ENCODE measurements at regions not wholly inside any gene's neighbourhood (a gene's known extent, or its start where the extent isn't known, plus 50 kb on each side); places are given as distances from the start of the nearest gene placed in this dataset.

DNA sequence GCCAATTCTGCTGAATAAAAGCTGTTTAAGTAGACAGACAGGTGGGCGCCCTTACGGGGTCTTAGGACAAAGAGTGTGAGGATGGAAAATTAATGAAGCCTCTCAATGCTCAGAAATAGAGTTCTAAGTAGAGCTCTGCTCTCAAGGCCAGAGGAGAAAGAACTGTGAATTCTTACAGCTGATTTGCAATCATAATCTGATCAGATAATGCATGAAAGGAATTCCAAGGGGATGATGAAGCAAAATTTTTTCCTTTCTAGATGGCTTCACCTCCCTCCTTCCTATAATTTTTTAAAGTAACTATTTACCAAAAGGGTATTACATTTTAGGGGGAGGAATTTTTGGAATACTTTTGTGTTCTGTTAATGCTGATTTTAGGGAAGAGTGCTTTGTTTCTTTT is 308.1 kb upstream of the HS3ST5 start:
- TF ChIP-seq DPF2 (IDR thresholded peaks at IDR 0.05) (no peak), SUZ12 (IDR thresholded peaks at IDR 0.05; ENCODE audit: unreplicated experiment) (no peak), SIN3A (IDR thresholded peaks at IDR 0.05; ENCODE audit: low read depth, low read length) (no peak), BRCA1 (IDR thresholded peaks at IDR 0.05; ENCODE audit: low read depth, low read length) (no peak), WRNIP1 (IDR thresholded peaks at IDR 0.05; ENCODE audit: borderline replicate concordance, low read depth, low read length) (no peak), KDM1A (IDR thresholded peaks at IDR 0.05; ENCODE audit: borderline replicate concordance) (no peak), SREBF2 (IDR thresholded peaks at IDR 0.05; ENCODE audit: low read length) (no peak), ESRRA (IDR thresholded peaks at IDR 0.05; ENCODE audit: low read length) (no peak), SMAD5 (IDR thresholded peaks at IDR 0.05; ENCODE audit: low read depth) (no peak), TBL1XR1 (IDR thresholded peaks at IDR 0.05; ENCODE audit: low read depth, low read length) (no peak), ZNF24 (IDR thresholded peaks at IDR 0.05) (no peak), TARDBP (IDR thresholded peaks at IDR 0.05; ENCODE audit: borderline replicate concordance) (no peak), CBX3 (IDR thresholded peaks at IDR 0.05; ENCODE audit: borderline replicate concordance, low read depth) (no peak), FOS (IDR thresholded peaks at IDR 0.05; ENCODE audit: borderline replicate concordance, extremely low read depth, insufficient read length) (no peak), ZNF217 (IDR thresholded peaks at IDR 0.05) (no peak)
- TF ChIP-seq, protein P1, sequence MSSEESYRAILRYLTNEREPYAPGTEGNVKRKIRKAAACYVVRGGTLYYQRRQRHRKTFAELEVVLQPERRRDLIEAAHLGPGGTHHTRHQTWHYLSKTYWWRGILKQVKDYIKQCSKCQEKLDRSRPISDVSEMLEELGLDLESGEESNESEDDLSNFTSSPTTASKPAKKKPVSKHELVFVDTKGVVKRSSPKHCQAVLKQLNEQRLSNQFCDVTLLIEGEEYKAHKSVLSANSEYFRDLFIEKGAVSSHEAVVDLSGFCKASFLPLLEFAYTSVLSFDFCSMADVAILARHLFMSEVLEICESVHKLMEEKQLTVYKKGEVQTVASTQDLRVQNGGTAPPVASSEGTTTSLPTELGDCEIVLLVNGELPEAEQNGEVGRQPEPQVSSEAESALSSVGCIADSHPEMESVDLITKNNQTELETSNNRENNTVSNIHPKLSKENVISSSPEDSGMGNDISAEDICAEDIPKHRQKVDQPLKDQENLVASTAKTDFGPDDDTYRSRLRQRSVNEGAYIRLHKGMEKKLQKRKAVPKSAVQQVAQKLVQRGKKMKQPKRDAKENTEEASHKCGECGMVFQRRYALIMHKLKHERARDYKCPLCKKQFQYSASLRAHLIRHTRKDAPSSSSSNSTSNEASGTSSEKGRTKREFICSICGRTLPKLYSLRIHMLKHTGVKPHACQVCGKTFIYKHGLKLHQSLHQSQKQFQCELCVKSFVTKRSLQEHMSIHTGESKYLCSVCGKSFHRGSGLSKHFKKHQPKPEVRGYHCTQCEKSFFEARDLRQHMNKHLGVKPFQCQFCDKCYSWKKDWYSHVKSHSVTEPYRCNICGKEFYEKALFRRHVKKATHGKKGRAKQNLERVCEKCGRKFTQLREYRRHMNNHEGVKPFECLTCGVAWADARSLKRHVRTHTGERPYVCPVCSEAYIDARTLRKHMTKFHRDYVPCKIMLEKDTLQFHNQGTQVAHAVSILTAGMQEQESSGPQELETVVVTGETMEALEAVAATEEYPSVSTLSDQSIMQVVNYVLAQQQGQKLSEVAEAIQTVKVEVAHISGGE (CRISPR knock-in tag; IDR thresholded peaks at IDR 0.05), result no peak
- TF ChIP-seq, protein P2, sequence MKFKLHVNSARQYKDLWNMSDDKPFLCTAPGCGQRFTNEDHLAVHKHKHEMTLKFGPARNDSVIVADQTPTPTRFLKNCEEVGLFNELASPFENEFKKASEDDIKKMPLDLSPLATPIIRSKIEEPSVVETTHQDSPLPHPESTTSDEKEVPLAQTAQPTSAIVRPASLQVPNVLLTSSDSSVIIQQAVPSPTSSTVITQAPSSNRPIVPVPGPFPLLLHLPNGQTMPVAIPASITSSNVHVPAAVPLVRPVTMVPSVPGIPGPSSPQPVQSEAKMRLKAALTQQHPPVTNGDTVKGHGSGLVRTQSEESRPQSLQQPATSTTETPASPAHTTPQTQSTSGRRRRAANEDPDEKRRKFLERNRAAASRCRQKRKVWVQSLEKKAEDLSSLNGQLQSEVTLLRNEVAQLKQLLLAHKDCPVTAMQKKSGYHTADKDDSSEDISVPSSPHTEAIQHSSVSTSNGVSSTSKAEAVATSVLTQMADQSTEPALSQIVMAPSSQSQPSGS (IDR thresholded peaks at IDR 0.05; ENCODE audit: low read length), result no peak
- TF ChIP-seq, protein P3, sequence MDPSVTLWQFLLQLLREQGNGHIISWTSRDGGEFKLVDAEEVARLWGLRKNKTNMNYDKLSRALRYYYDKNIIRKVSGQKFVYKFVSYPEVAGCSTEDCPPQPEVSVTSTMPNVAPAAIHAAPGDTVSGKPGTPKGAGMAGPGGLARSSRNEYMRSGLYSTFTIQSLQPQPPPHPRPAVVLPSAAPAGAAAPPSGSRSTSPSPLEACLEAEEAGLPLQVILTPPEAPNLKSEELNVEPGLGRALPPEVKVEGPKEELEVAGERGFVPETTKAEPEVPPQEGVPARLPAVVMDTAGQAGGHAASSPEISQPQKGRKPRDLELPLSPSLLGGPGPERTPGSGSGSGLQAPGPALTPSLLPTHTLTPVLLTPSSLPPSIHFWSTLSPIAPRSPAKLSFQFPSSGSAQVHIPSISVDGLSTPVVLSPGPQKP (IDR thresholded peaks at IDR 0.05; ENCODE audit: low read depth, low read length), result no peak
- no peak overlapping the region for H3K4me2 ChIP-seq (ENCODE audit: control insufficient read depth, insufficient read depth)
- WGBS (ENCODE audit: insufficient coverage, insufficient replicate concordance, low lambda C conversion rate, missing lambda C conversion rate), result 0% methylated on average over 2 of the region's 2 CpGs
- no peak for ATAC-seq
- no peaks in the 10 kb centered on the region for H4K20me1 ChIP-seq (ENCODE audit: control insufficient read depth, insufficient read depth)
- H2AFZ ChIP-seq (ENCODE audit: control insufficient read depth, low read depth, low read length), result no peak overlapping the region
- H3K9me3 ChIP-seq (replicated peaks; ENCODE audit: control insufficient read depth, insufficient read depth, low read length), result no peaks in the 10 kb centered on the region
- no TSS peak for BruUV-seq (replicated peaks)
- FAIRE-seq, result no peak
- H3K4me1 ChIP-seq (ENCODE audit: control insufficient read depth, insufficient read depth, low read length), result no peaks in the 10 kb centered on the region
- no peak overlapping the region for H3K27ac ChIP-seq (ENCODE audit: control insufficient read depth, insufficient read depth)
- H3K27me3 ChIP-seq (replicated peaks in 1 of 2; ENCODE audit: control insufficient read depth in 2 of 2, insufficient read depth in 2 of 2, low read length in 1 of 2), result no peaks in the 10 kb centered on the region
- ChIA-PET POLR2A (no interaction called here), RAD21 (ENCODE audit: unreplicated experiment) (no interaction called here), CTCF (no interaction called here), SMC1A (ENCODE audit: uncharacterized antibody, unreplicated experiment) (no interaction called here)
- H3K36me3 ChIP-seq (ENCODE audit: control insufficient read depth in 2 of 2, insufficient read depth in 2 of 2, low read length in 1 of 2), result no peaks in the 10 kb centered on the region
- no peak for DNase-seq (ENCODE audit: low read depth, low spot score)
- no peaks in the 10 kb centered on the region for H3K79me2 ChIP-seq (ENCODE audit: control insufficient read depth, insufficient read depth, low read length)
- no peak overlapping the region for H3K4me3 ChIP-seq
- H3K9ac ChIP-seq (ENCODE audit: control insufficient read depth, insufficient read depth, low read length), result no peak overlapping the region
- in situ Hi-C loops (cut with MboI), result no loop called here
- intact Hi-C loops (cut with micrococcal nuclease; ENCODE audit: unreplicated experiment), result no loop called here
